Limb (tissue), 2 donors: ENCODE measurements at regions not wholly inside any gene's neighbourhood (a gene's known extent, or its start where the extent isn't known, plus 50 kb on each side); places are given as distances from the start of the nearest gene placed in this dataset.
"Not testable (repeated sequence)": the region's sequence is repeated elsewhere in the genome, so short reads cannot be mapped to it uniquely, and the experiment has no call there.

Experiments
- DNase-seq, 2 donors: peaks; one replicate each; pipeline ENCODE4 v3.0.0-alpha.2; 2016; ENCODE audit errors: extremely low spot score in 2 of 2

DNA sequence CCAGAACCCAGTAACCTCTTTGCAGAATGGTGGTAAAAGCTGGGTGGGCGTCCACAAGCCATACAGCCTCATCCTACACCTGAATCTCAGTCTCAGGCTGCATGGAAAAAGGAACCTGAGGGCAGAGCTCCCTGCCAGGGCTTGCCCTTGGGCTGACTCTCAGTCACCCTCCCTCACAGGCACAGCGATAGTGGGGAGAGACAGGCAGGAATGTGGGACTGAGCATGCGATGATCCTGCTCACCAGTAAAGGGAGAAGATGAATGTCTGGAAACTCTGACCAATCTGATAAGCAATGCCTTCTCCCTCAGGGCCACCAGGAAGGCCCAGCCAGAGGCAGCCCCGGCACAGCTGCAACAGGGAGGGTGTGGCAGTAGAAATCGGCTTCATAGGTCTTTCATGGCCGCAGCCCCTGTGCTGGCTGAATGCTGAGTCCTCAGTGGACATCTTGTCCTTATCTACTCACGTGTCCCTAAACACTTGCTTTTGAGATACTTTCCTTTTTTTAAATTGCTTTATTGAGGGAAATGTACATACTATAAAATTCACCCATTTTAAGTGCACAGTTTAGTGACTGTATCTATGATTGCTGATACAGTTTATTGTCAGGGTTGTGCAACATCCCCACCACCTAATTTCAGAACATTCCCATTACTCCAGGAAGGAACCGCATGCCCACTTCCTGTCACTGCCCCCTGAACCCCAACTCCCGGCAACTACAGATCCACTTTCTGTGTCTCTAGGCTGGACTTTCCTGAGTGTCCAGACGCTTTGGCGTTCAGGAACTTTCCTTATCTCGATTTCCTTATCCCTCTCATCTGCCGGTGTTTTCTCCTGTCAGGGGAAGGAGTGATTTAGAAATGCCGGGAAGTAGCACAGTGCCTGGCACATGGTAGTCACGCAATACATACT is 258.1 kb downstream of the PCNX1 start:
- no peak for DNase-seq

DNA sequence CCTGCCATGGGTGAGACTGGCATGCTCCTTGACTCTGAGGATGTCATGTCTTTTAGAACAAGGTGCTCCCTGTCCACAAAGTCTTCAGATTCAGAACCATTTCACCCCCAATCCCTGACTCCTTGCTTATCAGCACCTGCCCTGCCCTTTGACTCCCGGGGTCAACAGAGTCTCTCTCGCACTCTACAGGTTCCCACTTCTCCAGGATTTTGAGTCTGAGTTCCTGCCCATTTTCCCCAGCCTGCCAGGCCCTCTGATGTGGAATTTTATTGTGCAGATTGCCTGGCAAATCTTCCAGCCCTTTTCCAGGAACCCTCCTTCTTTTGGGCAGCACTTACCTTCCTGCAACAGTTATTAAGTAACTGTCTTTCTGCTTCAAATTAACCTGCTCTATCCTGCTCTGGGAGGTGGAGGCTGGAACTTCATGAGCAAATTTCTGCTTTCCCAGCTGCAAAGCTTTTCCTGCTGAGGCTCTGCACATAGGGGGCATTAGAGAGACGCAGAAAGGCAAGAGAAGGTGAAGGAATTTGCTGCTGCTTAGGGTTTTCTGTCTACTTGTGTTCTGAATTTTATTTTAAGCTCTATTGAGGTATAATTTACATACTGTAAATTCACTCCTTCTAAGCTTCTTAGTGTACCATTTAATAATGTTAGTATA is 259.1 kb downstream of the PCNX1 start:
- peak in 1 of 2 donors; percentile 66 for DNase-seq

DNA sequence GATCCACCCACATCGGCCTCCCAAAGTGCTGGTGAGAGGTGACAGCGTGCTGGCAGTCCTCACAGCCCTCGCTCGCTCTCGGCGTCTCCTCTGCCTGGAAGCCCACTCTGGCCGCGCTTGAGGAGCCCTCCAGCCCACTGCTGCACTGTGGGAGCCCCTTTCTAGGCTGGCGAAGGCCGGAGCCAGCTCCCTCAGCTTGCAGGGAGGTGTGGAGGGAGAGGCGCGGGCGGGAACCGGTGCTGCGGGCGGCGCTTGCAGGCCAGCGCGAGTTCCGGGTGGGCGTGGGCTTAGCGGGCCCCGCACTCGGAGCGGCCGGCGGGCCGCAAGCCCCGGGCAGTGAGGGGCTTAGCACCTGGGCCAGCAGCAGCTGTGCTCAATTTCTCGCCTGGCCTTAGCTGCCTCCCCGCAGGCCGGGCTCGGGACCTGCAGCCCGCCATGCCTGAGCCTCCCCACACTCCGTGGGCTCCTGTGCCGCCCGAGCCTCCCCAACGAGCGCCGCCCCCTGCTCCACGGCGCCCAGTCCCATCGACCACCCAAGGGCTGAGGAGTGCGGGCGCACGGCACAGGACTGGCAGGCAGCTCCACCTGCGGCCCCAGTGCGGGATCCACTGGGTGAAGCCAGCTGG is 260.2 kb downstream of the PCNX1 start:
- DNase-seq: not testable (repeated sequence)

DNA sequence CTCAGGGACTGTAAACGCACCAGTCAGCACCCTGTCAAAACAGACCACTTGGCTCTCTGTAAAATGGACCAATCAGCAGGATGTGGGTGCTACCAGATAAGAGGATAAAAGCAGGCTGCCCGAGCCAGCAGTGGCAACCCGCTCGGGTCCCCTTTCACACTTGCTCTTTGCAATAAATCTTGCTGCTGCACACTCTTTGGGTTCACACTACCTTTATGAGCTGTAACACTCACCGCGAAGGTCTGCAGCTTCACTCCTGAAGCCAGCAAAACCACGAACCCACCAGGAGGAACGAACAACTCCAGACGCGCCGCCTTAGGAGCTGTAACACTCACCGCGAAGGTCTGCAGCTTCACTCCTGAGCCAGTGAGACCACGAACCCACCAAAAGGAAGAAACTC is 260.9 kb downstream of the PCNX1 start:
- not testable (repeated sequence) for DNase-seq

DNA sequence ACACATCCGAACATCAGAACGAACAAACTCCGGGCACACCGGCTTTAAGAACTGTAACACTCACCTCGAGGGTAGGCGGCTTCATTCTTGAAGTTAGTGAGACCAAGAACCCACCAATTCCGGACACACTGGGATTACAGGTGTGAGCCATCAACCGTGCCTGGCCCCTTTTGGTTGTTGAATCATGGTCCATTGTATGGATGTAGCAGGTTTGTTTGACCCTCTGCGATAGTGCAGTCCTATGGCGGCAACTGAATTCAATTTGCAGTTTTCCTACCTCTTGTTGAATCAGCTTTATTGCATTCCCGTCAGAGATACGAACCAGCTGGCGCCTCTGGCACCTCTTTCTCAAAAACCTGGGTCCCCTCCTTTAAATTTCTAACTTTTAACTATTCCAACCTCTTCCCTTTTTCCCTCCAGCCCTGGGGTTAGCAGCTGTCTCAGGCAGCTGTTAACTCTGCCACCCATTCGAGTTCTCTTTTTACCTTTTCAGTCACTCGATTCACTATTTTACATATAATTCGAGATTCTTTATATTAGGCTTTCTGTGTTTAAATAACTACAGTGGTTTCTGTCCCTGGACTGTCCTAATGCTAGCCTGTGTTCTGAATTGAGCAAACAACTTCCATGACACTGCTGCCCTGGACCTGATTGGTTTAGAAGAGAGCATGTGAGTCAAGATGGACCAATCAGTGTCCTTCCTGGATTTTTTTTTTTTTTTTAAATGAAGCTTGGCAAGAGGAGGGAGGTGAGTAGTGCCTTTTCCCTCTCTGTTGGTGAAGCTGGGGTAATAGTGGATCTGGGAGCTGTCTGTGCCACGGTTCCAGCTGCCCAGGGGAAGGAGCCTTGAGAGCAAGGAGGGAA is 261.5 kb downstream of the PCNX1 start:
- no peak for DNase-seq

DNA sequence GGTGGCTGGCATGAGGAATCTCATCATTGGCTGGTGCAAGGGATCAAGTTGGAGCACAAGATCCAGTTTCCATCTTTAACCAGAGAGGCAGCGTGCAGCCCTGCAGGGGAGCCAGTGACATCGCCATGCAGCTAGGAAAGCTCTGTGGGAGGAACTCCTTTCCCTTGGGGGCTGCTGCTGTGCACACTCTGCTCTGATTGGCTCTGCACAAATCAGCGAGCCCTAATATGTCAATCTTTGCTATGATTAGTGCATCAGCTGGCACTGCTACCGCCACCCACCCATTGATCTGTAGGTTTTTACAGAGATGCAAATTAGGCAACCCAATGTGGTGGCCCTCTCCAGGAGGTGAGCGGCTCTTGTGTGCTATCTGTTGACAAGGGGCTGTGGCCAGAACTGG is 262.6 kb downstream of the PCNX1 start:
- no peak for DNase-seq

DNA sequence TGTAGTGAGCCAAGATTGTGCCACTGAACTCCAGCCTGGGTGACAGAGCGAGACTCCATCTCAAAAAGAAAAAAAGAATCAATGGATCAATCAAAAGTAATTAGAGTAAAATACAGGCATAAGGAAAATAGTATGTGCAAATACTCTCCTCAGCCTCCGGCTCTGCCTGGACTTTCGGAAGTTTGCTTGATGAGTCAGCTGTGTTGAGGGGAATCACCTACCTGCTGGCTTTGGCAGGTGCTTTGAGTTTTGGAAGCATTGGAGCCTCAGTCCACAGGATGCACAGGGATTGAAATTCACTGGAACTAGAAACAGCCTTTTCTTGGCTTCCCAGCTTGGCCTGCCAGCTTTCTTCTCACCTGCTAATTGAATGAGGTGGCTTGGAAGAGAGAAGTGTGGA is 268.2 kb downstream of the PCNX1 start:
- DNase-seq: no peak

DNA sequence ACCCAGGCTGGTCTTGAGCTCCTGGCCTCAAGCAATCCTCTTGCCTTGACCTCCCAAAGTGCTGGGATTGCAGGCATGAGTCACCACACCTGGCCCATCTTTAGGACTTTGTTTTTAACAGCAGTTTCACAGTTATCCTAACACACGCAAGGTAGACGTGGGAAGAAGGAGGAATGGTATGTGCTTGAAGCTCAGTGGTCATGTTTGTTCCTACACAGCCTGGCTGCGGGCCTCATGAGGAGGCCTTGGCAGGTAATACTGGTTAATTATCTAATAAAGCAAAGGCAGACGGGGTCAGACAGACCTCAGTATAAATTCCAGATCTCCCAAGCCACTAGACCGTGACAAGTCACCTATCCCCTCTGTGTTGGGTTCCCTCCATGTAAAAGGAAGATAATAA is 271.8 kb downstream of the PCNX1 start:
- DNase-seq: no peak

DNA sequence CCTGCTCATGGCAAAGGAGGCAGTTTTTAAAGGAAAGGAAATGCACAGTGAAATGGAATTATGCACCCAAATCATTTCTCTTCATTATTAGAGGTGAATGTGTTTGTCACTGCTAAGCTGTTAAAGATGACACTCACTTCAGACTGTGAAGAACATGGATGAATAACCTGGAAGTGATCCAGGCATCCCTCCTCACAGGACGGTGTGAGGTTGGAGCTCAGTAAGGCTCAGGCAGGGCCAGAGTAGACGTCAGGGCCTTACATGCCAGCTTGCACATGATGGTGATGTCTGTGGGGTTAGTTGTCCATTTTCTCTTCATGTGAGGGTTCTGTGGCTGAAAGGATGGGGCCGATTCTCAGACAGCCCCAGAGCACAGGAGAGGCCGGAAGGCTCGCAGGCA is 273.1 kb downstream of the PCNX1 start:
- DNase-seq: no peak

DNA sequence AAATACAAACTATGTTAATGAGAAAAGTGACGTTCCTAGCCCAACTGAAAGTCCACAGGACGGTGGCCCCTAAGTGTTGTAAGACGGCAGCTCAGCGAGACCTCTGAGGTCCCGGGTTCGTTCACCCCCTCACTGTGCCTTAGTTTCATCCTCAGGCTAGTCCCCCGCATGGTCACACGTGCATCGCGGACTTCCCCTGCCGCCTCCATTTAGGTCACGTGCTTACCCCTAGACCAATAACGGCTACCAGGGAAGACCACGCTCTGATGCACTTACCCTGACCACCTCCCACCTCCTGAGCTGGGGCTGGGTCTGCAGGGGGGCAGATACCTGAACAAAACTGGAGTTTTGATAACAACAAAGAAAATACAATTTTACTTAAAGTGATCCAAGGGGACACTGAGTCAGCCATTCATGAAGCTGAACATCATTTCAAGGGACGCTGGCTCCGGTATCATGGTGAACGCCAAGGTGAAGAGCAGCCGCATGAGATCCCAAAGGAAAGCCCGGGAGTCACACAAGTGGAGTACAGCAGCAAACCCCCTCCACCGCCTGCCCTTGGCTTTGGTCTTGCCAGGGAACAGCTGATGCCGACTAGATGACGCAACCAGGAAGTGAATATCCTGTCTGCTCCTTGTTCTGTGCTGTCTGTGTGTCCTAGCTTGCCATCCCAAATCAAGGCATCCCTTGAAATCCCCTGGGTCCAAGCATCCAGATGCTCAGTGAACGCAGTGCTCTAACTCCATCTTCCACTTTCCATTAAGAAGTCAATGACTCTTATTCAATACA is 274.1 kb downstream of the PCNX1 start:
- no peak for DNase-seq

DNA sequence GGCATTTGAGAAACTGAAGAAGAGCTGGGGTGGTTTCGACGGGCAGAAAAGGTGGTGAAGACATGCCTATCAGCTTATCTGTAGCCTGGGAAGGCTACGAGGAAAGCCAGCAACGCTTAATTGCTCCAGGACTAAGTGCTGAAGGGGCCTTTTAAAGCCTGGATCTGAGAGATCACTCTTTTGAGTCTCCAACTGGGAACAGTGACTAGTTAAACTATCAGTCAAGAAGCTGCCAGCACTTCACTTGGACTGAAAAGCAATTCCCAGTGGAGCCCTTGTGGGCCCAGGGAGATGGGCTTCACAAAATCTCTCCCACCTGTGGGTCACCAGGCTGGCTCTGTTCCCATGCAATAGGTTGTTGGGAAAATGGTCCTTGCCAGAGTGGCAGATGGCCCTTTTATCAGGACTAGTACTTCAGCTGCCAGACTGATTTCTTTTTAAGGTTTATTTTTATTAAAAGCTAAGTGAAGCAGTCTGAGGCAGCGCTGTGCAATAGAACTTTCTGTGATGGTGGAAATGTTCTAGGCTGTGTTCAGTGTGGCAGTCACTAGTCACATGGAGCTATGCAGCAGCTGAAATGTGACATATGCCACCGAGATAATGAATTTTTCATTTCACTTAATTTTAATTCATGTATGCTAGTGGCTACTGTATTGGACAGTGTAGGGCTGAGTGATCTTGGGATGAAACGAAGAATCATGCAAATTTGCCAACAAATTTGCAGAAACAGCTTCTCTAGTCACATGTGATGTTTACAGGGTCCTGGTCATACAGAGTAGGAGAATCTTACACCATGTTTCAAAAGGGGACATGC is 276.8 kb downstream of the PCNX1 start:
- DNase-seq: no peak

DNA sequence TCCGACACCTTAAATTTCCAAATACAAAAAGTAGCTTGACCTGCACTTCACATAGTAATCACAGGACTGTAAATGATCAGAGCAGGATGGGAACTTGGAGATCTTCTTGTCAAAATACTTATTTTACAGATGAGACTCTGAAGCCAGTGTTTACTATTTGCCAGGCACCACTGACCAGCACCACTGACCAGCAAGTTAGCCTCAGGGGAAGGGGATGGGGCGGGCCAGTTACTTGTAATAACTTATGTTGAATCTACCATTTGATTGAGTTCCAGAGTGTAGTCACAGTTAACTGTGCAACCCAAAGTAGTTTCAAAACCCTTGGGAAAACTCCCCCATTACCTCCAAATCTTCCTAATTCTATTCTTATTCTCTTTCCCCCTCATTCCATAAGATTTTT is 278.4 kb downstream of the PCNX1 start:
- no peak for DNase-seq

DNA sequence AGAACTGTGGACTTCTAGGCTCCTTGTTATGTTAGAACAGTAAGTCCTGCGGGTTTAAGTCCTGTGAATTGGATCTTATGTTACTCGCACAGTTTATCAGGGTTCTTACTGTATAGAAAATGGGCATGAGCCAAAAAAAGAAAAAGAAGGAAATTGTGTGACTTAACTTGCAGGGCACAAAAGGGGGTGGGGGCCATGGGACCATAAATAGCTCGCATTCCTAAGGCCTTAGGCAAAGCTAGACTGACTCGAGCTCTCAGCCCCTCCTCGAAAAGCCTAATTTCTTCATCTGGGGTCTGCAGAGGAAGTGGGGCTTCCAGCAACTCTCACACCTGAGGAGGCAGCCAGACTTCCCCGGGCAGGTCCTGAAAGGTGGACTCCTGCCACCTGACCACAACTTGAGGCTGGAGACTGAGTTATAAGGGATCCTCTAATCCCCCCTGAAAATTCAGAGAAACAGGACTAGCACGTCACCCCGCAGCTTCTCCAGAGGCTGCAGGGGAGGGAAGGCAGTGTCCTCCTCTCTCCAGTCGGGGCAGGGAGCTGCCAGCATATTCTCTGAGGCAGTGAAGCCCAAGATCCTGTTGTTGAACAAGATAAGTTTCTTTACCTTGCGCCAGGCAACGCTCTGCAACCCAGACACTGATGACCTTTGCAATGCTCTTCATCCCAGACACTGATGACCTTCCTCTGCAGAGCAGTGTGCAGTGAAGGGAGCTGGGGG is 280.5 kb downstream of the PCNX1 start:
- DNase-seq: no peak

DNA sequence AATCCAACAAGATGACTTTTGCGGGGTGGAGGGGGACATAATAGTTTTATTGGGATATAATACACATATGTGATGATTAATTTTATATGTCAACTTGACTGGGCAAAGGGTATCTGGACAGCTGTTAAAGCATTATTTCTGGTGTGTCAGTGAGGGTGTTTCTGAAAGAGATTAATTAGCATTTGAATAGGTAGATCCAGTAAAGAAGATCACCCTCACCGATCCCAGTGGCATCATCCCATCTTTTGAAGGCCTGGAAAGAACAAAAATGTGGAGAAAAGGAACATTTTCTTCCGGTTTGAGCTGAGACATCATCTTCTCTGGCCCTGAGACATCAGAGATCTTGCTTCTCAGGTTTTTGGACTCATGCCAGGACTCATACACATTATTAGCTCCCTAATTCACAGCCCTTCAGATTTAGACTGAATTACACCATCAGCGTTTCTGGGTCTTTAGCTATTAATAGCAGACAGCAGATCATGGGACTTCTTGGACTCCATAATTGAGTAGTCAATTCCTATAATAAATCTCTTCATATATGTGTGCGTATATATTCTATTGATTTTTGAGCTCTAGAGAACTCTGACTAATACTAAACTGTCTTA is 283.6 kb downstream of the PCNX1 start:
- DNase-seq: no peak

DNA sequence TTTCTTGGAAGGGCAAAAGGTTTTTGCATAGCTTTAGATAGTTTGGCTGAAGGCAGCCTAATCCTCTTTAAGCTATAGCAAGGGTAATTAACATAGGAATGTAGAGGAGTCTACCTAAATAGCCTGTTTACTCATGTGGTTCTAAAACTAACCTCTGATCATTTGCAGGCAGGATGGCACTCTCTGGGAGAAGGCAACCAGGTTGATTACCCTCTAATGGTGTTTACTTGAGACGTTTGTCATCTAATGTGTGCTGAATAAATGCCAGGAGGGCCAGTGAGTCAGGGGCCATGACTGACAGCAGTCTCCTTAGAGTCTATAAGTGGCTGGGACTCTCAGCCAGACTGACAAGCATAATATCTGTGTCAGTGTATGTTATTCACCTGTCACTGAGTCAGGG is 286.4 kb downstream of the PCNX1 start:
- DNase-seq: no peak

DNA sequence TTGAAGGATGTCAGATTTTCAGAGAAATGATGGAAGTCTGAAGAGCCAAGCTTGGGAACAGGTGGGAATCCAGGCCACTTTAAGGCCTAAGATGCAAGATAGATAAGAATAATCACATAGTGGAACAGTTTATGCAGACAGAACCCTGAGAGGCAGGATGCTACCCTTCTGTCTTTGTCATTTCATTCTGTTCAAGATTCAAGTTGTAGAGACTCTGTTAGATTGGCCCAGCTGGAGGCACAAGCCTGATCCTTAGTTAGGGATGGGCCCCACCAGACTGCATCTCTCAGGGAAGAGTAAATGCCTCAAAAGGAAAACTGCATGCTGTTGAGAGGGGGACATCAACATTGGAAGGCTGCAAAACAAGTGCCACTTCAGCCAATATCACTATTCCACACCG is 287.0 kb downstream of the PCNX1 start:
- DNase-seq: no peak

DNA sequence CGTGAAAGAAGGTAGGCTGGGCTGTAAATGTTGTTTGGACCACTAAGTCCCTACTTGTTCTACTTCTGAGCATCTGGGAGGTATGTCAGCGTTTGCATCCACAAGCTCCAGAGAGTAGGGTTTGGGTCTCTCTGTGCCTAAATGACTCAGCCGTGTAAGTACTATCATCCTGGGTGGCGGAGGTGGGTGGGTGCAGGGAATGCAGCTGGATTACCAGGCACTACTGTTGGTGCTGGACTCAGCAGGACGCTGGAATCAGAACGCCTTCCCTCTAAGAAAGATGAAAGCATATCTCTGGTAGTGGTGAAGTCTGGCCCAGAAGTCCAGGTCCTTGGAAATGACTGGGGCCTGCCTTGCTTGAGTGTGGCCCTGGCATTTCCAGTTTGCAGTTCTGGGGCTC is 289.7 kb downstream of the PCNX1 start:
- DNase-seq: no peak

DNA sequence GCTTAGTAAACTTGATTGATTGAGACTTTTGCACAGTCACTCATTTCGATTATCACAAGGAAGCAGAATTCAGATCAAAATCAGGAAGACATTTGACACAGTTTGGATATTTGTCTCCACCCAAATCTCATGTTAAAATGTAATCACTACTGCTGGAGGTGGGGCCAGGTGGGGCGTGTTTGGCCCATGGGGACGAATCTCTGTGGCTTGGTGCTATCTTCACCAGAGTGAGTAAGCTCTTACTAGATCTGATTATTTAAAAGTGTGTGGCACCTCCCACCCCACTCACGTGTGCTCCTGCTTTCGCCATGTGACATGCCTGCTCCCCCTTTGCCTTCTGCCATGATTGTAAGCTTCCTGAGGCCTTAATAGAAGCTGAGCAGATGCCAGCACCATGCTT is 291.4 kb downstream of the PCNX1 start:
- DNase-seq: no peak

DNA sequence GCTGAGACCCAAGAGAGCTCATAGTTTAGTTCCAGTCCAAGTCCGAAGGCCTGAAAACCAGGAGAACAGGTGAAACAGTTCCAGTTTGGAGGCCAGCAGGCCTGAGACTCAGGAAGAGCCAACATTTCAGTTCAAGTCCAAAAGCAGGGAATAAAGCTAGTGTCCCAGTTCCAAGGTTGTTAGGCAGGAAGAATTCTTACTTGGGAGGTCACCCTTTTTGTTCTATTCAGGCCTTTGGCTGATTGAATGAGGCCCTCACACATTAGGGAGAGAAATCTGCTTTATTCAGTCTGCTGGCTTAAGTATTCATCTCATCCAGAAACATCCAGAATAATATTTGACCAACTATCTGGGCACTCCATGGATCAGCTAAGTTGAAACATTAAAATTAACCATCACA is 294.6 kb downstream of the PCNX1 start:
- DNase-seq: no peak
